Heart left ventricle (tissue), 16 donors: ENCODE measurements at regions not wholly inside any gene's neighbourhood (a gene's known extent, or its start where the extent isn't known, plus 50 kb on each side); places are given as distances from the start of the nearest gene placed in this dataset.

Experiments
- ATAC-seq, 4 donors: fragments of 200-7000 bp; cut with Tn5 transposase; one replicate each; pipeline ENCODE4 v1.9.1; 2020 to 2022; ENCODE audit warnings: moderate library complexity in 4 of 4, mild to moderate bottlenecking in 3 of 4, moderate number of reproducible peaks in 1 of 4
- DNase-seq, 5 donors: peaks; one replicate each; pipeline ENCODE4 v3.0.0-alpha.2; 2020
- H3K27ac ChIP-seq, 12 donors: fragments of 200-600 bp; sonication (generic) in 4 of 12; one replicate each; pipeline versions ENCODE4 v1.5.0 to v1.8.0; 2016 to 2022; ENCODE audit warnings: mild to moderate bottlenecking in 2 of 12
- H3K27me3 ChIP-seq, 9 donors: fragments of 200-600 bp; sonication (generic) in 2 of 9; one replicate each; pipeline versions ENCODE4 v1.5.1 to v1.8.0; 2016 to 2022; ENCODE audit warnings: mild to moderate bottlenecking in 3 of 9
- H3K36me3 ChIP-seq, 9 donors: fragments of 200-600 bp; sonication (generic) in 2 of 9; one replicate each; pipeline versions ENCODE4 v1.5.0 to v1.8.0; 2018 to 2022; ENCODE audit warnings: mild to moderate bottlenecking in 2 of 9
- H3K4me1 ChIP-seq, 12 donors: fragments of 200-600 bp; sonication (generic) in 4 of 12; one replicate each; pipeline versions ENCODE4 v1.5.0 to v1.8.0; 2016 to 2022; ENCODE audit warnings: mild to moderate bottlenecking in 3 of 12
- H3K4me3 ChIP-seq, 12 donors: fragments of 200-600 bp; sonication (generic) in 4 of 12; one replicate each; pipeline versions ENCODE4 v1.5.0 to v1.8.0; 2017 to 2022; ENCODE audit warnings: mild to moderate bottlenecking in 9 of 12, moderate library complexity in 4 of 12
- H3K9me3 ChIP-seq, 12 donors: fragments of 200-600 bp; sonication (generic) in 4 of 12; one replicate each; pipeline versions ENCODE4 v1.5.0 to v1.8.0; 2016 to 2022; ENCODE audit warnings: mild to moderate bottlenecking in 1 of 12
- CTCF ChIP-seq, 12 donors: fragments of 200-600 bp; sonication (generic) in 4 of 12; IDR thresholded peaks; one replicate each; pipeline versions ENCODE4 v1.5.0 to v1.8.0; 2018 to 2022; ENCODE audit warnings: antibody characterized with exemption in 12 of 12, mild to moderate bottlenecking in 5 of 12
- POLR2A ChIP-seq, 2 donors: fragments of 450-650 bp; IDR thresholded peaks; one replicate each; pipeline ENCODE4 v1.6.1; 2017; ENCODE audit warnings: antibody characterized with exemption in 2 of 2, mild to moderate bottlenecking in 2 of 2, moderate library complexity in 2 of 2
- WGBS, 4 donors: extraction: QIAGEN DNeasy Blood & Tissue Kit in 2 of 4; methylation state at CpG; one replicate each; pipeline versions ENCODE4 v1.1.5 to v1.1.7; 2013 to 2018; 5-methylcytosine and 5-hydroxymethylcytosine counted together
- intact Hi-C, 10 donors: fragments of 100-400 bp; cut with DNase I; formaldehyde crosslinking; loops; one replicate each; pipeline versions ENCODE4 v1.11.1 to v1.14.2; 2022
- donor health status: ischemic (EF 13 %, LVEDD 7.1; RV severe dilation, severe dysfunction).
- donor health status: healthy with polysubstance abuse.
- donor health status: DM: no; HTN: yes; CAD: no.
- donor health status: DM: no; HTN: no; CAD: no.
- donor health status: ischemic (EF 25% LVEDD 6.9; RV normal size, moderate dysfunction).
- donor health status: ischemic (EF 25% LVEDD 5.7; RV mildly dilated, moderate dysfunction).
- donor health status: healthy.
- donor health status: DM: yes; HTN: yes; CAD: no.
- donor health status: ischemic (EF 35%, LVEDD 5.7; RV mildly dilated, moderate dysfunction).
- donor health status: nonischemic (EF 11% LVEDD 7.7; RV severe dilation, severe dysfunction).
- donor health status: DM: yes; HTN: yes; CAD: no.
- donor health status: PGD.
- donor health status: ischemic (EF 29% LVEDD 5.4; RV normal size, mild dysfunction).
- donor health status: nonischemic (EF 23%, LVEDD 6.1; RV moderate dilation, normal function).

GRCh38 chr20:52279706-52280105, 88.1 kb upstream of the ZFP64 start:
- no peaks in the 10 kb centered on the region for H3K36me3 ChIP-seq
- H3K9me3 ChIP-seq, result no peaks in the 10 kb centered on the region
- intact Hi-C loops, result no loop called here
- DNase-seq (no peak), ATAC-seq (no peak)
- H3K4me1 ChIP-seq, result no peaks in the 10 kb centered on the region
- TF ChIP-seq CTCF (IDR thresholded peaks at IDR 0.05) (no peak), POLR2A (IDR thresholded peaks at IDR 0.05) (no peak)
- WGBS, 4 donors, result 42 to 52% (median 51%) methylated on average over 2 of the region's 2 CpGs
- H3K27ac ChIP-seq, result no peak overlapping the region
- peaks cover 0 to 13% (median 0%) of the 10 kb centered on the region in 9 donors for H3K27me3 ChIP-seq
- H3K4me3 ChIP-seq, result no peak overlapping the region

DNA sequence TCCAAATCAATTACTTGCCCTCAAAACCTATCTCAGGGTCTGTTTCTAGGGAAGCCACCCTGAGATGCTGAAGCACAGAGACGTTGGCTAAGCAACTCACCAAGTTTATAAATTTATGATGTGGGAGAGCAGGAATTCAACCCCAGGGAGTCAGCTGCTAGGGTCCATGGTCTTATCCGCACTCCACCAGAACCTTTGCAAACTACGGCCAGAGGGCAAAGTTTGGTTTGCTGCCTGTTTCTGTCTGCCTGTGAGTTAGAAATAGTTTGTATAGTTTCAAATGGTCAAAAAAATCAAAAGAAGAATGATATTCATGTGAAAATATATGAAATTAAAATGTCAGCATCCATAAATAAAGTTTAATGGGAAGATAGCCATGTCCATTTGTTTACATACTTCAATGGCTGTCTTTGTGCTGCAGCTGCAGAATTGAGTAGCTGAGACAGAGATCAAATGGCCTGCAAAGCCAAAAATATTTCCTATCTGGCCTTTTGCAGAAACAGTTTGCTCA, 83.7 kb upstream of the ZFP64 start:
- TF ChIP-seq CTCF (IDR thresholded peaks at IDR 0.05), result no peak
- TF ChIP-seq POLR2A (IDR thresholded peaks at IDR 0.05), result no peak
- ATAC-seq, result no peak
- H3K4me3 ChIP-seq, result no peak overlapping the region

GRCh38 chr20:52270696-52271095, 79.1 kb upstream of the ZFP64 start:
- H3K36me3 ChIP-seq, result no peaks in the 10 kb centered on the region
- DNase-seq (no peak), ATAC-seq (no peak)
- H3K4me3 ChIP-seq, result no peak overlapping the region
- H3K27ac ChIP-seq, result no peak overlapping the region
- no peaks in the 10 kb centered on the region for H3K4me1 ChIP-seq
- H3K9me3 ChIP-seq, result no peaks in the 10 kb centered on the region
- 66 to 76% (median 74%) methylated on average over 4 of the region's 4 CpGs for WGBS, 4 donors
- intact Hi-C loops, result no loop called here
- peaks cover 0 to 3% (median 0%) of the 10 kb centered on the region in 9 donors for H3K27me3 ChIP-seq
- TF ChIP-seq CTCF (IDR thresholded peaks at IDR 0.05) (no peak), POLR2A (IDR thresholded peaks at IDR 0.05) (no peak)

More for the DNA sequence above, 83.7 kb upstream of the ZFP64 start:
- Histone ChIP-seq H3K36me3 (no peaks in the 10 kb centered on the region), H3K9me3 (no peaks in the 10 kb centered on the region), H3K27me3 (no peaks in the 10 kb centered on the region), H3K4me1 (no peaks in the 10 kb centered on the region), H3K27ac (no peak overlapping the region)
- no peak for DNase-seq
- intact Hi-C loops, result no loop called here
- 60 to 75% (median 69%) methylated on average over 3 of the region's 3 CpGs for WGBS, 4 donors

DNA sequence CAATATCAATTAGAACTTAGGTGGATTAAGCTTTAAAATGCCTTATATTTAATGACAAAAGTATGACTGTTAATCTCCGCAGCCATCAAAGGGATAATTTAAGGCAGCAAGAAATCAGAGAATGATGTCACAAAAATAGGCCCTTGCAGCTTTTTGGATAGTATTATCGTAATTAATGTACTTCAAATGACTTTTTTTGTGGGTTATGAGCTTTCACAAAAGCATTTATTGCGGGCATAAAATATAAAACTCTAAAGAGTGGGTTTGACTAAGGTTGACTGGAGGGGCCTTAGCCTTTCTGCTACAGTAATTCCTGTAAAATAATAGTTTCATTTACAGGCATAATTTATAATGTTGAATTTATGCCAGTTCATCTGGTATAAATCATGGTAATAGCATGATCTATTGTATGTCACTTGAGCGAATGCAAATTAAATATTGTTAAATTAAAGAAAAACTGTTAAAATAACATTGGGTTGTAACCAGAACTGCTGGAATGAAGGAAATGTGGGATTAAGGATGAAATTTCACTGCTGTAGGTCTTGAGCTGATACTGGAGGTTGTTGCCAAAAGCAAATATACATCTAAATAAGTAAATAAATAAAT, 78.5 kb upstream of the ZFP64 start:
- Histone ChIP-seq H3K9me3 (no peaks in the 10 kb centered on the region), H3K4me3 (no peak overlapping the region), H3K27me3 (peaks cover 0 to 3% (median 0%) of the 10 kb centered on the region in 9 donors), H3K36me3 (no peaks in the 10 kb centered on the region), H3K4me1 (no peaks in the 10 kb centered on the region), H3K27ac (no peak overlapping the region)
- WGBS, 4 donors, result 91 to 93% (median 91%) methylated on average over 4 of the region's 4 CpGs
- no peak for ATAC-seq
- TF ChIP-seq CTCF (IDR thresholded peaks at IDR 0.05) (no peak), POLR2A (IDR thresholded peaks at IDR 0.05) (no peak)
- intact Hi-C loops, result no loop called here
- DNase-seq, result no peak
